Activated T-cell treated with anti-CD3 and anti-CD28 coated beads for 48 hours (primary cell): ENCODE measurements at regions not wholly inside any gene's neighbourhood (a gene's known extent, or its start where the extent isn't known, plus 50 kb on each side); places are given as distances from the start of the nearest gene placed in this dataset.
"Not testable (repeated sequence)": the region's sequence is repeated elsewhere in the genome, so short reads cannot be mapped to it uniquely, and the experiment has no call there.

Experiments
- DNase-seq: peaks from one replicate; pipeline ENCODE4 v3.0.0-alpha.2; 2020; ENCODE audit warnings: low read depth

- no peak for DNase-seq
Measured at GRCh38 chr7:45407730-45408408, 166.3 kb upstream of the ADCY1 start.

- no peak for DNase-seq
Measured at GRCh38 chr7:45408409-45408737, 165.8 kb upstream of the ADCY1 start.

- no peak for DNase-seq
Measured at GRCh38 chr7:45410893-45411292, 163.3 kb upstream of the ADCY1 start.

GRCh38 chr7:45413419-45413818 is 160.7 kb upstream of the ADCY1 start:
- no peak for DNase-seq

GRCh38 chr7:45414226-45414625 is 159.9 kb upstream of the ADCY1 start:
- DNase-seq = no peak

GRCh38 chr7:45415265-45415664 is 158.9 kb upstream of the ADCY1 start:
- DNase-seq = no peak

- no peak for DNase-seq
Measured at GRCh38 chr7:45416846-45417245, 157.3 kb upstream of the ADCY1 start.

- no peak for DNase-seq
Measured at GRCh38 chr7:45417268-45417667, 156.9 kb upstream of the ADCY1 start.

GRCh38 chr7:45417735-45418134 is 156.4 kb upstream of the ADCY1 start:
- DNase-seq = no peak

- no peak for DNase-seq
Measured at GRCh38 chr7:45420843-45421495, 153.2 kb upstream of the ADCY1 start.

- DNase-seq = no peak
Measured at GRCh38 chr7:45421806-45422205, 152.4 kb upstream of the ADCY1 start.

GRCh38 chr7:45430397-45430796 is 143.8 kb upstream of the ADCY1 start:
- no peak for DNase-seq

GRCh38 chr7:45434167-45434784 is 139.9 kb upstream of the ADCY1 start:
- no peak for DNase-seq

- no peak for DNase-seq
Measured at GRCh38 chr7:45435131-45435530, 139.0 kb upstream of the ADCY1 start.

- DNase-seq = no peak
Measured at GRCh38 chr7:45435846-45436245, 138.3 kb upstream of the ADCY1 start.

GRCh38 chr7:45440776-45441175 is 133.4 kb upstream of the ADCY1 start:
- not testable (repeated sequence) for DNase-seq

GRCh38 chr7:45443263-45443662 is 130.9 kb upstream of the ADCY1 start:
- no peak for DNase-seq

- DNase-seq = no peak
Measured at GRCh38 chr7:45446195-45446944, 127.8 kb upstream of the ADCY1 start.

- DNase-seq = no peak
Measured at GRCh38 chr7:45447296-45447695, 126.9 kb upstream of the ADCY1 start.

- no peak for DNase-seq
Measured at GRCh38 chr7:45450571-45451204, 123.5 kb upstream of the ADCY1 start.

- DNase-seq = no peak
Measured at GRCh38 chr7:45451342-45452035, 122.7 kb upstream of the ADCY1 start.

GRCh38 chr7:45454771-45455170 is 119.4 kb upstream of the ADCY1 start:
- DNase-seq = no peak
